Keratinocyte (primary cell): ENCODE measurements at regions not wholly inside any gene's neighbourhood (a gene's known extent, or its start where the extent isn't known, plus 50 kb on each side); places are given as distances from the start of the nearest gene placed in this dataset.

Source experiments
- CTCF ChIP-seq, 3 experiments: IDR thresholded peaks in 1 of 3; conservative IDR thresholded peaks in 1 of 3; optimal IDR thresholded peaks in 1 of 3; 2 replicates in 2 of 3; 3 replicates in 1 of 3; pipeline versions ENCODE3 to v1.5.1; 2011; ENCODE audit warnings: low read length in 3 of 3, mild to moderate bottlenecking in 3 of 3, moderate library complexity in 2 of 3, control low read depth in 1 of 3, inconsistent platforms in 1 of 3; ENCODE audit not compliant: insufficient read depth in 2 of 3; ENCODE audit errors: extremely low read depth in 1 of 3
- EZH2 ChIP-seq: IDR thresholded peaks from one replicate; pipeline ENCODE4 v1.6.1; 2012; ENCODE audit warnings: inconsistent platforms, mild to moderate bottlenecking, low read length, moderate library complexity

GRCh38 chr7:52719677-52720076 is 315.8 kb upstream of the POM121L12 start:
- TF ChIP-seq EZH2 = no peak
- TF ChIP-seq CTCF (optimal IDR thresholded peaks at IDR 0.05 in 1 of 3, IDR thresholded peaks at IDR 0.05 in 1 of 3, conservative IDR thresholded peaks at IDR 0.05 in 1 of 3; ENCODE audit: extremely low read depth in 1 of 3, insufficient read depth in 2 of 3, low read length in 3 of 3) = no peak
